SK-N-MC (cell line): ENCODE measurements at regions not wholly inside any gene's neighbourhood (a gene's known extent, or its start where the extent isn't known, plus 50 kb on each side); places are given as distances from the start of the nearest gene placed in this dataset.

Source experiments
- EZH2 ChIP-seq: fragments of 200-600 bp; sonication (generic); IDR thresholded peaks from one replicate; pipeline ENCODE4 v1.6.1; 2017; ENCODE audit warnings: antibody characterized with exemption
- POLR2AphosphoS5 ChIP-seq: IDR thresholded peaks from 2 replicates; pipeline ENCODE4 v1.6.1; 2012; ENCODE audit warnings: mild to moderate bottlenecking, low read depth, low read length, borderline replicate concordance

- TF ChIP-seq EZH2 (no peak), POLR2AphosphoS5 (no peak)
These were observed 210.9 kb upstream of the HTR2C start for GRCh38 chrX:114372937-114373336.
